ENCODE measurements at regions not wholly inside any gene's neighbourhood (a gene's known extent, or its start where the extent isn't known, plus 50 kb on each side); places are given as distances from the start of the nearest gene placed in this dataset.

DNA sequence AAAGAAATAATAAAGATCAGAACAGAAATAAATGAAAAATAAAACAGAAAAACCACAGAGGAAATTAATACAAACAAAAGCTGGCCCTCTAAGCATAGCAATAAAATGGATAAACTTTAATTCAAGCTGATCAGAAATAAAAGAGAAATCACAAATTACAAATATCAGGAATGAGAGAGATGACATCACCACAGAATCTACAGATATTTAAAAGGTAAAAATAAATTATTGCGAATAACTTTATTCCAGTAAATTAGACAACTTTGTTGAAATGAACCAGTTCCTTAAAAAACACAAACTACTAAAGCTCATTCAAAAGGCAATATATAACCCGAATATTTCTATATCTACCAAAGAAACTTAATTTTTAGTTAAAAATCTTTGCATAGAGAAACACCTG is 131.7 kb downstream of the PPP1R3A start:
- POLR2A ChIA-PET = no interaction called here
- TF ChIP-seq, protein P1, sequence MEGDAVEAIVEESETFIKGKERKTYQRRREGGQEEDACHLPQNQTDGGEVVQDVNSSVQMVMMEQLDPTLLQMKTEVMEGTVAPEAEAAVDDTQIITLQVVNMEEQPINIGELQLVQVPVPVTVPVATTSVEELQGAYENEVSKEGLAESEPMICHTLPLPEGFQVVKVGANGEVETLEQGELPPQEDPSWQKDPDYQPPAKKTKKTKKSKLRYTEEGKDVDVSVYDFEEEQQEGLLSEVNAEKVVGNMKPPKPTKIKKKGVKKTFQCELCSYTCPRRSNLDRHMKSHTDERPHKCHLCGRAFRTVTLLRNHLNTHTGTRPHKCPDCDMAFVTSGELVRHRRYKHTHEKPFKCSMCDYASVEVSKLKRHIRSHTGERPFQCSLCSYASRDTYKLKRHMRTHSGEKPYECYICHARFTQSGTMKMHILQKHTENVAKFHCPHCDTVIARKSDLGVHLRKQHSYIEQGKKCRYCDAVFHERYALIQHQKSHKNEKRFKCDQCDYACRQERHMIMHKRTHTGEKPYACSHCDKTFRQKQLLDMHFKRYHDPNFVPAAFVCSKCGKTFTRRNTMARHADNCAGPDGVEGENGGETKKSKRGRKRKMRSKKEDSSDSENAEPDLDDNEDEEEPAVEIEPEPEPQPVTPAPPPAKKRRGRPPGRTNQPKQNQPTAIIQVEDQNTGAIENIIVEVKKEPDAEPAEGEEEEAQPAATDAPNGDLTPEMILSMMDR (IDR thresholded peaks at IDR 0.05; ENCODE audit: control extremely low read depth, extremely low read depth, low read depth, missing control alignments) = no peak
- no peak for DNase-seq (ENCODE audit: extremely low spot score)
- CTCF ChIA-PET = no interaction called here

DNA sequence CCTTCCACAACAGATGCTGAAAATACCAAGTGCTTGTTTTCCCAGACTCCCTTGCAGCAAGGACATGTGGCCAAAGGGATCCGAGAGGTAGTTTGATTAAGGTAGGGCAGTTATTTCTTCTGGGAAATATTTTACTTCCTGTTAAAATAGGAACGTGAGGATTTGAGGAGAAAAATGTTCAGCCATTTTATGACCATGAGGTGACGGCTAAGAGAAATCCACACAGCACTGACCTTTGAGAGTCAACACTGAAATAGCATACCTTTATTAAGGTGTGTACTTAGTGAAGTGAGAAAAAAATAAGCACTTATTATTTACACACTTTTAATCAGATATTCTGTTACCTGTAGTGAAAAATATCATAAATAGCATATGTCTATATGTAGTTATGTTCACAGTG is 133.9 kb downstream of the PPP1R3A start:
- POLR2A ChIA-PET = no interaction called here
- DNase-seq (ENCODE audit: extremely low spot score) = no peak
- CTCF ChIA-PET = no interaction called here
- TF ChIP-seq, protein P1 (IDR thresholded peaks at IDR 0.05; ENCODE audit: control extremely low read depth, extremely low read depth, low read depth, missing control alignments) = no peak

DNA sequence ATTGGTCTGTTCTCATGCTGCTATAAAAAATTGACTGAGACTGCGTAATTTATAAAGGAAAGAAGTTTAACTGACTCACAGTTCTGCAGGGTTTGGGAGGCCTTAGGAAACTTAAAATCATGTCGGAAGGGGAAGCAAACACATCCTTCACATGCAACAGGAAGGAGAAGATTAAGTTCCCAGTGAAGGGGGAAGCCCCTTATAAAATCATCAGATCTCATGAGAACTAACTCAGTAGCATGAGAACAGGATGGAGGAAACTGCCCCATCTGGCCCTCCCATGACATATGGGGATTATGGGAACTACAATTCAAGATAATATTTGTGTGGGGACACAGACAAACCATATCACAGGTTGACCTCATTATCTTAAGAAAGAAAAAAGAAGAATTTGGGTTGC is 134.5 kb downstream of the PPP1R3A start:
- TF ChIP-seq, protein P1 (IDR thresholded peaks at IDR 0.05; ENCODE audit: control extremely low read depth, extremely low read depth, low read depth, missing control alignments) = no peak
- DNase-seq (ENCODE audit: extremely low spot score) = no peak
- ChIA-PET CTCF (no interaction called here), POLR2A (no interaction called here)

DNA sequence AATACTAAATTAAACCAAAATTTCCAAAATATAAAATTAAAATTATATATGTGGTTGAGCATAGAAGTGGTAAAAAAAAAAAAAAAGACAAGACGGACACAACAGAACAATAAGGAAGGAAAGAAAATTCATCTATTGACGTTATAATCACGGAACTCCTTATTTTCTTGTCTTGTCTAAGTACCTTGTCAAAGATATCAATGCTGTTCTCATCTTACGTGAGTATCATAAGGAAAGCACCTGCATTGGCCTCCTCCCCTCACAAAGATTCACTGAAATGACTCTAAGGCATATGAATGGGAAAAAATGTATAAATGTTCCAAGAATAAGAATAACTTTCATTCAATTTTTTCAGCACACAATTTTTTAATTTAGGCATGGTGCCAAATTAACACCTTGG is 135.4 kb downstream of the PPP1R3A start:
- TF ChIP-seq, protein P1 (IDR thresholded peaks at IDR 0.05; ENCODE audit: control extremely low read depth, extremely low read depth, low read depth, missing control alignments) = no peak
- ChIA-PET POLR2A (no interaction called here), CTCF (no interaction called here)
- DNase-seq (ENCODE audit: extremely low spot score) = no peak

DNA sequence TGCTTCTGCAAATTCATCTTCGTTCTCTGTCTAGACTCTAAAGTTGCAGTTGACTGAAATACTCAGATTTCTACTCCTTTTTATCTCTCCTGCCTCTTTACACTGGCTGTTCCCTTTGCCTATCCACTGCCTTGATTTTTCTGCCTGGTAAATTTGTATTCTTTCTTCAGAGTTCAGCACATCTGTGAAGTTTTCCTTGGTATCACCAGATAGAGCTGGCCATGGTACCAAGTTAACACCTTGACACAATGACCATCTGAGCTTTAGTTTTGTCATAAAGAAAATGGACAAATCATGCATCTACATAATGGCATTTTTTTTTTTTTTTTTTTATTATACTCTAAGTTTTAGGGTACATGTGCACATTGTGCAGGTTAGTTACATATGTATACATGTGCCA is 143.0 kb downstream of the PPP1R3A start:
- ChIA-PET CTCF (no interaction called here), POLR2A (no interaction called here)
- TF ChIP-seq, protein P1 (IDR thresholded peaks at IDR 0.05; ENCODE audit: control extremely low read depth, extremely low read depth, low read depth, missing control alignments) = no peak
- DNase-seq (ENCODE audit: extremely low spot score) = no peak

DNA sequence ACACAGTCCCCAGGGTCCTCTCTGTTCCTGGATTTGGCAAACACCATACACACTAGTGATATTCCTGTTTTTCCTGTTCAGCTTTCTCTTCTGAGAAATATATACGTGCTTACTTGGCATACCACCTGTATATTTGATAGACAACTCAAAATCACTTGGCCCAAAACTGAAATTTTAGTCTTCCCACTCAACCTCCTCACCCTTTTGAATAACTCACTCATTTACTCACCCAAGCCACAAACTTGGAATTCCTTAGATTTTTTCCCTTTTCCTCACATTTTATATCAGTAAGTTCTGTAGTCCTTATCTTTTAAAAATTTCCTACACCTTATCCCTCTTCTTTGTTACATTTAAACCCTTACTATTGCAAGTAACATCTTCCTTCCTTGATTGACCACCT is 143.4 kb downstream of the PPP1R3A start:
- TF ChIP-seq, protein P1 (IDR thresholded peaks at IDR 0.05; ENCODE audit: control extremely low read depth, extremely low read depth, low read depth, missing control alignments) = no peak
- ChIA-PET POLR2A (no interaction called here), CTCF (interaction anchor here (0.6 to 2.0 kb wide), 2 partner anchors 13 to 14 kb away, joined by 3 to 5 read pairs; no protein-coding TSS in a partner anchor)
- no peak for DNase-seq (ENCODE audit: extremely low spot score)

All from GM10248 (cell line).